ENCODE measurements at regions not wholly inside any gene's neighbourhood (a gene's known extent, or its start where the extent isn't known, plus 50 kb on each side); places are given as distances from the start of the nearest gene placed in this dataset.

GRCh38 chr21:31471865-31472264, 127.8 kb upstream of the TIAM1 start:
- H3K36me3 ChIP-seq (ENCODE audit: control insufficient read depth, insufficient read depth, low read length), result no peaks in the 10 kb centered on the region
- intact Hi-C loops (cut with micrococcal nuclease; ENCODE audit: unreplicated experiment), result no loop called here
- no peak for TF ChIP-seq CTCF (IDR thresholded peaks at IDR 0.05; ENCODE audit: insufficient read depth in 1 of 2, low read depth in 1 of 2, low read length in 1 of 2, severe bottlenecking in 1 of 2, unreplicated experiment in 1 of 2)
- no peak overlapping the region for H3K4me3 ChIP-seq (ENCODE audit: low read depth, low read length)
- ChIA-PET CTCF (no interaction called here), POLR2A (no interaction called here)
- no peak for DNase-seq
- H3K4me1 Mint-ChIP-seq (ENCODE audit: low read depth, unreplicated experiment), result no peaks in the 10 kb centered on the region
- no peaks in the 10 kb centered on the region for H3K9me3 Mint-ChIP-seq (ENCODE audit: unreplicated experiment)
- H3K4me3 Mint-ChIP-seq (ENCODE audit: unreplicated experiment), result no peak overlapping the region
- H3K27ac Mint-ChIP-seq (ENCODE audit: unreplicated experiment), result no peak overlapping the region
- no peaks in the 10 kb centered on the region for H3K27me3 Mint-ChIP-seq (ENCODE audit: insufficient read depth, unreplicated experiment)
- no TSS peak for BruUV-seq (replicated peaks)
- no peaks in the 10 kb centered on the region for H3K9me3 ChIP-seq
- no peaks in the 10 kb centered on the region for H3K36me3 Mint-ChIP-seq (ENCODE audit: insufficient read depth, unreplicated experiment)
- no peaks in the 10 kb centered on the region for H3K4me1 ChIP-seq
- H3K27me3 ChIP-seq (replicated peaks; ENCODE audit: control insufficient read depth, insufficient read depth, low read length), result no peaks in the 10 kb centered on the region

- Mint-ChIP-seq H3K27ac (ENCODE audit: unreplicated experiment) (no peak overlapping the region), H3K4me3 (ENCODE audit: unreplicated experiment) (no peak overlapping the region), H3K4me1 (ENCODE audit: low read depth, unreplicated experiment) (no peaks in the 10 kb centered on the region), H3K9me3 (ENCODE audit: unreplicated experiment) (no peaks in the 10 kb centered on the region), H3K36me3 (ENCODE audit: insufficient read depth, unreplicated experiment) (no peaks in the 10 kb centered on the region), H3K27me3 (ENCODE audit: insufficient read depth, unreplicated experiment) (no peaks in the 10 kb centered on the region)
- TF ChIP-seq CTCF (IDR thresholded peaks at IDR 0.05; ENCODE audit: insufficient read depth in 1 of 2, low read depth in 1 of 2, low read length in 1 of 2, severe bottlenecking in 1 of 2, unreplicated experiment in 1 of 2), result no peak
- no peak for DNase-seq
- CTCF ChIA-PET, result interaction anchor here (0.6 kb wide), 1 partner anchor 88 kb away, joined by 5 read pairs; no protein-coding TSS in a partner anchor
- H3K4me1 ChIP-seq, result no peaks in the 10 kb centered on the region
- H3K4me3 ChIP-seq (ENCODE audit: low read depth, low read length), result no peak overlapping the region
- intact Hi-C loops (cut with micrococcal nuclease; ENCODE audit: unreplicated experiment), result no loop called here
- no peaks in the 10 kb centered on the region for H3K9me3 ChIP-seq
- no TSS peak for BruUV-seq (replicated peaks)
- POLR2A ChIA-PET, result no interaction called here
- H3K27me3 ChIP-seq (replicated peaks; ENCODE audit: control insufficient read depth, insufficient read depth, low read length), result no peaks in the 10 kb centered on the region
- H3K36me3 ChIP-seq (ENCODE audit: control insufficient read depth, insufficient read depth, low read length), result no peaks in the 10 kb centered on the region
These were observed 127.0 kb upstream of the TIAM1 start for GRCh38 chr21:31470896-31471694.

DNA sequence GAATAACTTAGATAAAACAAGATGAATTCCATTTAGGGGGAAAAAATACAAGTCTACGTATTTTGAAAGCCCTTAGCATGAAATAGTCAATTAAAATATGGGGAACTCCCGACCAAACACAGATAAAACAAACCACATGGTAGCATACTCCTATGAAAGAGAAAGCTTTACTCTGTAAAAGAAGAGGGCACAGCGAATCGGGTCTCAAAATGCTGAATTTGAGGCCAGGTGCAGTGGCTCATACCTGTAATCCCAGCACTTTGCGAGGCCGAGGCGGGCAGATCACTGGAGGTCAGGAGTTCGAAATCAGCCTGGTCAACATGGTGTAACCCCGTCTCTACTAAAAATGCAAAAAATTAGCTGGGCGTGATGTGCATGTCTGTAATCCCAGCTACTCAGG, 116.9 kb upstream of the TIAM1 start:
- no peaks in the 10 kb centered on the region for H3K36me3 Mint-ChIP-seq (ENCODE audit: insufficient read depth, unreplicated experiment)
- no peaks in the 10 kb centered on the region for H3K36me3 ChIP-seq (ENCODE audit: control insufficient read depth, insufficient read depth, low read length)
- no peaks in the 10 kb centered on the region for H3K4me1 Mint-ChIP-seq (ENCODE audit: low read depth, unreplicated experiment)
- no peaks in the 10 kb centered on the region for H3K9me3 Mint-ChIP-seq (ENCODE audit: unreplicated experiment)
- H3K4me3 ChIP-seq (ENCODE audit: low read depth, low read length), result no peak overlapping the region
- no peaks in the 10 kb centered on the region for H3K27me3 ChIP-seq (replicated peaks; ENCODE audit: control insufficient read depth, insufficient read depth, low read length)
- POLR2A ChIA-PET, result no interaction called here
- H3K27me3 Mint-ChIP-seq (ENCODE audit: insufficient read depth, unreplicated experiment), result no peaks in the 10 kb centered on the region
- intact Hi-C loops (cut with micrococcal nuclease; ENCODE audit: unreplicated experiment), result no loop called here
- no peak overlapping the region for H3K4me3 Mint-ChIP-seq (ENCODE audit: unreplicated experiment)
- H3K9me3 ChIP-seq, result no peaks in the 10 kb centered on the region
- DNase-seq, result no peak
- no peak for TF ChIP-seq CTCF (IDR thresholded peaks at IDR 0.05; ENCODE audit: insufficient read depth in 1 of 2, low read depth in 1 of 2, low read length in 1 of 2, severe bottlenecking in 1 of 2, unreplicated experiment in 1 of 2)
- H3K27ac Mint-ChIP-seq (ENCODE audit: unreplicated experiment), result no peak overlapping the region
- H3K4me1 ChIP-seq, result no peaks in the 10 kb centered on the region
- CTCF ChIA-PET, result interaction anchor here (0.9 kb wide), 1 partner anchor 112 kb away, joined by 3 read pairs; no protein-coding TSS in a partner anchor
- BruUV-seq (replicated peaks), result no TSS peak

Data from Caco-2 (cell line).